Stomach smooth muscle (tissue), 2 donors: ENCODE measurements at regions not wholly inside any gene's neighbourhood (a gene's known extent, or its start where the extent isn't known, plus 50 kb on each side); places are given as distances from the start of the nearest gene placed in this dataset.

Source experiments
- H3K27ac ChIP-seq: one replicate; pipeline ENCODE4 v1.7.0; 2013; ENCODE audit warnings: mild to moderate bottlenecking, low read length, inconsistent platforms
- H3K27me3 ChIP-seq, 2 donors: one replicate each; pipeline ENCODE4 v1.7.0; 2013; ENCODE audit warnings: low read length in 2 of 2; ENCODE audit not compliant: insufficient read depth in 2 of 2, control insufficient read depth in 1 of 2
- H3K36me3 ChIP-seq, 2 donors: one replicate each; pipeline ENCODE4 v1.7.0; 2013; ENCODE audit warnings: low read length in 2 of 2; ENCODE audit not compliant: control insufficient read depth in 2 of 2, insufficient read depth in 2 of 2
- H3K4me1 ChIP-seq: one replicate; pipeline ENCODE4 v1.7.0; 2013; ENCODE audit warnings: low read length; ENCODE audit not compliant: control insufficient read depth, insufficient read depth
- H3K4me3 ChIP-seq, 2 donors: one replicate each; pipeline ENCODE4 v1.7.0; 2013; ENCODE audit warnings: low read length in 2 of 2
- H3K9ac ChIP-seq, 2 donors: one replicate each; pipeline ENCODE4 v1.7.0; 2013; ENCODE audit warnings: low read length in 2 of 2, mild to moderate bottlenecking in 1 of 2
- H3K9me3 ChIP-seq, 2 donors: one replicate each; pipeline ENCODE4 v1.7.0; 2013; ENCODE audit warnings: low read length in 2 of 2; ENCODE audit not compliant: control insufficient read depth in 2 of 2
- donor health status: healthy.
- donor health status: Pancreatic carcinoma.

DNA sequence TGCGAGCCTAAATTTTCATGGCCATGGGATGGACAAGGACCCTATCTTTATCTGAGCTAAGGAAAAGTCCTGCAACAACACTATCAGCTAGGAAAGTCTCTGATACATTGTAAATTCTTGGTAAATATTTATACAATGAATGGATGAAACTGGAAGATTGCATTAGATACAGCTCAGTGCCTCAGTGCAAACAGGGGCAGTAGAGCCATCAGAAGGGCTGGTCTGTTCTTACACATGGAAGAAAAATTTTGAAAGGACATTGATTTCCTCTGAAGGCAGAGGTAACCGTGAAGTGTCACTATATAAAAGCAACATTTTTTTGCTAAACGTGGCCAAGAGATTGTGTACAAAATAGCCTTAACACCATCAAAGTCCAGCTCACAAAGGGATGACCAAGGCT lies 153.2 kb upstream of the GADL1 start:
- H3K4me3 ChIP-seq: no peak overlapping the region
- H3K9ac ChIP-seq: no peak overlapping the region
- H3K4me1 ChIP-seq: no peaks in the 10 kb centered on the region
- H3K36me3 ChIP-seq: no peaks in the 10 kb centered on the region
- no peak overlapping the region for H3K27ac ChIP-seq
- no peaks in the 10 kb centered on the region for H3K27me3 ChIP-seq
- peaks cover 2 to 5% of the 10 kb centered on the region in 2 donors for H3K9me3 ChIP-seq

GRCh38 chr3:31048143-31048542 lies 153.7 kb upstream of the GADL1 start:
- peaks cover under 1 to 2% of the 10 kb centered on the region in 2 donors for H3K9me3 ChIP-seq
- H3K4me3 ChIP-seq: no peak overlapping the region
- no peak overlapping the region for H3K9ac ChIP-seq
- no peaks in the 10 kb centered on the region for H3K27me3 ChIP-seq
- no peaks in the 10 kb centered on the region for H3K4me1 ChIP-seq
- no peak overlapping the region for H3K27ac ChIP-seq
- no peaks in the 10 kb centered on the region for H3K36me3 ChIP-seq

- H3K36me3 ChIP-seq: no peaks in the 10 kb centered on the region
- no peak overlapping the region for H3K4me3 ChIP-seq
- H3K9ac ChIP-seq: no peak overlapping the region
- H3K9me3 ChIP-seq: peaks cover 0 to 2% of the 10 kb centered on the region in 2 donors
- H3K27ac ChIP-seq: no peak overlapping the region
- no peaks in the 10 kb centered on the region for H3K27me3 ChIP-seq
- no peaks in the 10 kb centered on the region for H3K4me1 ChIP-seq
Observed at GRCh38 chr3:31050296-31050695, 155.8 kb upstream of the GADL1 start.

DNA sequence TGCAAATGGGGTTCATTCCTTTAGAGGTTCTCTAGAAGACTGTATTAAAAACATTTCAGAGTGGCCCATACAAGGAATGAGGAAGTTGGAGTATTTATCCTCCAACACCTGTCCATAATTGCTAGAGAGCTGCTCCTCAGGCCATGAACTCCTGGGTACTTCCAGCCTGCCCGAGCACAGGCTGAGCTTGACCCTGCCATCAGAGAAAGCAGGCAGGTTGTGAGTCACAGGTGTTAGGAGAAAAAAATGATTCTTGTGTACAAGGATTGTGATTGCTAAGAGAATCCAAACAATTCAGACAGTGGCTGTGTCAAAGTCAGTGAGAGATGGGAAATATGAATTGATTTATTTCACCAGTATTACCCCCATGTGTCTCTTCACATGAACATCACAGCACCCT lies 156.8 kb upstream of the GADL1 start:
- H3K9me3 ChIP-seq: peaks cover 0 to 2% of the 10 kb centered on the region in 2 donors
- H3K4me3 ChIP-seq: no peak overlapping the region
- no peaks in the 10 kb centered on the region for H3K36me3 ChIP-seq
- H3K27ac ChIP-seq: no peak overlapping the region
- H3K4me1 ChIP-seq: no peaks in the 10 kb centered on the region
- no peak overlapping the region for H3K9ac ChIP-seq
- no peaks in the 10 kb centered on the region for H3K27me3 ChIP-seq

DNA sequence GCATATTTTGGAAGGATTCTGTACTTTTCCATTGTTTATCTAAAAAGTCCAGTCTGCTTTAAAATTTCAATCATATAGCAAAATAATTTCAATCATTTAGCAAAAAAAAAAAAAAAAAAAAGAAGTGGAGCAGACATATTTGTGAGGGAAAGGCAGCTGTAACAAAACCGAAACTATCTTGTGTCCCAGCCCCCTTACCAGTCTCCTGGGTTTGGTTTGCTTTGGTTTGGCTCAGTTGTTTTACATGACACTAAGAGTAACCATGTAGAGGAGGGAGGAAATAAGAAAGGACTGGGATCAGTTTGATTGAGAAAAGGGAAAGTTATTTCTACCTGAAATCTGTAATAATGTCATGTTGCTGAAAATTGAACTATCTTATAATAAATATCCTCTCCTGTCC lies 158.8 kb upstream of the GADL1 start:
- Histone ChIP-seq H3K4me1 (no peaks in the 10 kb centered on the region), H3K27me3 (no peaks in the 10 kb centered on the region), H3K27ac (no peak overlapping the region), H3K9me3 (peaks cover 0 to 7% of the 10 kb centered on the region in 2 donors), H3K9ac (no peak overlapping the region), H3K4me3 (no peak overlapping the region), H3K36me3 (no peaks in the 10 kb centered on the region)

GRCh38 chr3:31054032-31054431 lies 159.6 kb upstream of the GADL1 start:
- Histone ChIP-seq H3K36me3 (no peaks in the 10 kb centered on the region), H3K9me3 (peaks cover 0 to 7% of the 10 kb centered on the region in 2 donors)

GRCh38 chr3:31055757-31056156 lies 161.3 kb upstream of the GADL1 start:
- no peaks in the 10 kb centered on the region for H3K27me3 ChIP-seq
- no peak overlapping the region for H3K9ac ChIP-seq
- H3K4me1 ChIP-seq: no peaks in the 10 kb centered on the region
- no peaks in the 10 kb centered on the region for H3K36me3 ChIP-seq
- peaks cover 0 to 7% of the 10 kb centered on the region in 2 donors for H3K9me3 ChIP-seq
- no peak overlapping the region for H3K4me3 ChIP-seq
- H3K27ac ChIP-seq: no peak overlapping the region

More at GRCh38 chr3:31054032-31054431, 159.6 kb upstream of the GADL1 start:
- H3K27ac ChIP-seq: no peak overlapping the region
- H3K9ac ChIP-seq: no peak overlapping the region
- no peaks in the 10 kb centered on the region for H3K4me1 ChIP-seq
- no peaks in the 10 kb centered on the region for H3K27me3 ChIP-seq
- H3K4me3 ChIP-seq: no peak overlapping the region

- H3K4me3 ChIP-seq: no peak overlapping the region
- no peak overlapping the region for H3K9ac ChIP-seq
- peaks cover 0 to 5% of the 10 kb centered on the region in 2 donors for H3K9me3 ChIP-seq
- H3K27me3 ChIP-seq: no peaks in the 10 kb centered on the region
- H3K27ac ChIP-seq: no peak overlapping the region
- no peaks in the 10 kb centered on the region for H3K4me1 ChIP-seq
- no peaks in the 10 kb centered on the region for H3K36me3 ChIP-seq
Observed at GRCh38 chr3:31057891-31058290, 163.4 kb upstream of the GADL1 start.

GRCh38 chr3:31064021-31064420 lies 169.6 kb upstream of the GADL1 start:
- Histone ChIP-seq H3K9me3 (no peaks in the 10 kb centered on the region), H3K4me1 (no peaks in the 10 kb centered on the region), H3K27me3 (no peaks in the 10 kb centered on the region), H3K9ac (no peak overlapping the region), H3K36me3 (no peaks in the 10 kb centered on the region), H3K27ac (no peak overlapping the region), H3K4me3 (no peak overlapping the region)

DNA sequence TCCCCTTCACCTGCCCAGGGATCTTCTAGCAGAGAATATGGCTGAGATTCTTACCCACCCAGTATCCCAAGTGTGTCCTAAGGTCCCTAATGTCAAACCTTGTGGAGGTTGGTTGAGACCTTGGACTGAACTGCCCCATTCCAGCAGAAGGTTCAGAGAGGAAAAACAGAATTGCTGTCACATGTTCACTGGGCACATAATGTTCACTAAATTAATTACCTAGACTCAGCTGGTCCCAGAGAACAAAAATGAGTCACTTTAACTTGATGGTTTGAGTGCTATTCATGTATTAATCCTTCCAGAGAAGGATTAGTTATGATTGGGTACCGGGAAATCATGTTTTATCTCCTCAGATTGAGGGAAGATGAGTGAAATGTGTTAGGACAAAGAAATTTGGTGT lies 171.3 kb upstream of the GADL1 start:
- no peak overlapping the region for H3K27ac ChIP-seq
- no peaks in the 10 kb centered on the region for H3K4me1 ChIP-seq
- no peak overlapping the region for H3K9ac ChIP-seq

DNA sequence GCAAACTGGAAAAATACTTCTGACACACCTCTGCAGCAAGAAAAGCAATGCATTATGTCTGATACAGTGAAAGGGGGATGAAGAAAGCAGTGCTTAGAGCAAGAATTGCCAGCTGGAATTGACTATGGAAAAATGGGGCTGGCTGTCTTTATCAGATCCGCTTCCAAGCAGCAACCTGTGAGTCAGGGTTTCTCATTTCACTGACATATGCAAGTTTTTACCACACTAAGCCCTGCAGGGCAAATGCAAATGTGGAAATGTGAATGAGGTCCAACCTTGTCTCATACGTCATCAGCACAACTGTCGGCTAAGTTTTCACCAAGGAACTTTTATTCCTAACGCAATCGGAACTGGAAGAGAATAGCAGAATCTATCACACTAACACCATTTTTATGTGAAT lies 172.5 kb upstream of the GADL1 start:
- peak overlapping the region in 1 of 2 donors; percentile 7 for H3K4me3 ChIP-seq
- H3K4me1 ChIP-seq: no peaks in the 10 kb centered on the region
- no peaks in the 10 kb centered on the region for H3K27me3 ChIP-seq
- H3K27ac ChIP-seq: no peak overlapping the region
- H3K9ac ChIP-seq: no peak overlapping the region
- no peaks in the 10 kb centered on the region for H3K9me3 ChIP-seq
- H3K36me3 ChIP-seq: no peaks in the 10 kb centered on the region

More for the DNA sequence above, 171.3 kb upstream of the GADL1 start:
- no peaks in the 10 kb centered on the region for H3K36me3 ChIP-seq
- no peaks in the 10 kb centered on the region for H3K9me3 ChIP-seq
- H3K4me3 ChIP-seq: no peak overlapping the region
- H3K27me3 ChIP-seq: no peaks in the 10 kb centered on the region
